ENCODE measurements at regions not wholly inside any gene's neighbourhood (a gene's known extent, or its start where the extent isn't known, plus 50 kb on each side); places are given as distances from the start of the nearest gene placed in this dataset.

GRCh38 chr5:10853154-10853553 is 92.1 kb upstream of the DAP start:
- no peak for TF ChIP-seq CTCF (IDR thresholded peaks at IDR 0.05)
- TF ChIP-seq POLR2A (IDR thresholded peaks at IDR 0.05), result no peak
